ENCODE measurements at regions not wholly inside any gene's neighbourhood (a gene's known extent, or its start where the extent isn't known, plus 50 kb on each side); places are given as distances from the start of the nearest gene placed in this dataset.

DNA sequence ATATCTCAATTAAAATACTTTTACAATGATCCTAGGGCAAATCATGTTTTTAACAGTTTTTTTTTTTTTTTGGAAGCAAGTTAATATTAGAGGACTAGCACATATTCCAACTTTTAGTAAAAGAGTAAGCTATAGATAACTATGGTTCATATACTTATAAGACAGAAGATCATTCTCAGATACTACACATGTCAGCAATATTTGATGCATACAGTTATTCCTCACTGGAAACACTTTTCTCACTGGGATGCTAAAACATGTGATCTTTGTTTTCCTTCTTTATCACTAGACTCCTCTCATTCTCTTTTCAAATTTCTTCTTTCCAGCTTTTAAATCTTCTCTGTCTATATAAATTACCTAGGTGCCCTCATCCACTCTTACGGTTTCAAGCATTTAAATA, 1020.4 kb upstream of the FBXO33 start:
- TF ChIP-seq ELF4 (CRISPR knock-in tag; IDR thresholded peaks at IDR 0.05; ENCODE audit: borderline replicate concordance) (no peak), ZNF780A (CRISPR knock-in tag; IDR thresholded peaks at IDR 0.05) (no peak), TAF15 (IDR thresholded peaks at IDR 0.05; ENCODE audit: low read depth, low read length, poor library complexity, severe bottlenecking) (no peak), TBP (CRISPR knock-in tag; IDR thresholded peaks at IDR 0.05) (no peak), DNMT3B (CRISPR knock-in tag; conservative IDR thresholded peaks at IDR 0.05) (no peak)
- TF ChIP-seq, protein P1, sequence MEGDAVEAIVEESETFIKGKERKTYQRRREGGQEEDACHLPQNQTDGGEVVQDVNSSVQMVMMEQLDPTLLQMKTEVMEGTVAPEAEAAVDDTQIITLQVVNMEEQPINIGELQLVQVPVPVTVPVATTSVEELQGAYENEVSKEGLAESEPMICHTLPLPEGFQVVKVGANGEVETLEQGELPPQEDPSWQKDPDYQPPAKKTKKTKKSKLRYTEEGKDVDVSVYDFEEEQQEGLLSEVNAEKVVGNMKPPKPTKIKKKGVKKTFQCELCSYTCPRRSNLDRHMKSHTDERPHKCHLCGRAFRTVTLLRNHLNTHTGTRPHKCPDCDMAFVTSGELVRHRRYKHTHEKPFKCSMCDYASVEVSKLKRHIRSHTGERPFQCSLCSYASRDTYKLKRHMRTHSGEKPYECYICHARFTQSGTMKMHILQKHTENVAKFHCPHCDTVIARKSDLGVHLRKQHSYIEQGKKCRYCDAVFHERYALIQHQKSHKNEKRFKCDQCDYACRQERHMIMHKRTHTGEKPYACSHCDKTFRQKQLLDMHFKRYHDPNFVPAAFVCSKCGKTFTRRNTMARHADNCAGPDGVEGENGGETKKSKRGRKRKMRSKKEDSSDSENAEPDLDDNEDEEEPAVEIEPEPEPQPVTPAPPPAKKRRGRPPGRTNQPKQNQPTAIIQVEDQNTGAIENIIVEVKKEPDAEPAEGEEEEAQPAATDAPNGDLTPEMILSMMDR (CRISPR knock-in tag; IDR thresholded peaks at IDR 0.05), result no peak

Measured in HepG2 (cell line).